ENCODE measurements at regions not wholly inside any gene's neighbourhood (a gene's known extent, or its start where the extent isn't known, plus 50 kb on each side); places are given as distances from the start of the nearest gene placed in this dataset.
"Not testable (repeated sequence)": the region's sequence is repeated elsewhere in the genome, so short reads cannot be mapped to it uniquely, and the experiment has no call there.

DNA sequence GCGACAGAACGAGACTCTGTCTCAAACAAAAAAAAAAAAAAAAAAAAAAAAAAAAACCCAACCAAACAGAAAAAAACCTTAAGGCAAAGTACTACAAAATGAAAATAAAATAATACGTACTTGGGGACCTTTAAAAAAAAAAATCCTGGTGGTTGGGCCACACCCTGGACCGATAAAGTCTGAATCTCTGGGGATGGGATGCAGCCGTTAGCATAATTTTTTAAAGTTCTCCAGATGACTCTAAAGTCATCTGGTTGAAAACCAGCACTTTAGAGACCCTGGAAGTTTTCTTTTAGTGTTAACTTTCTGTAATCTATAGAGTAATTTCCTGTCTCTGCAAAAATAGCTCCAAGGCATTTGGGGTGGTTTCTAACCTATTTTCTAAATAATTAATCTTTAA lies 142.9 kb upstream of the SALL4 start:
- TF ChIP-seq ZFX (IDR thresholded peaks at IDR 0.05; ENCODE audit: borderline replicate concordance), result no peak
- TF ChIP-seq, protein P1, sequence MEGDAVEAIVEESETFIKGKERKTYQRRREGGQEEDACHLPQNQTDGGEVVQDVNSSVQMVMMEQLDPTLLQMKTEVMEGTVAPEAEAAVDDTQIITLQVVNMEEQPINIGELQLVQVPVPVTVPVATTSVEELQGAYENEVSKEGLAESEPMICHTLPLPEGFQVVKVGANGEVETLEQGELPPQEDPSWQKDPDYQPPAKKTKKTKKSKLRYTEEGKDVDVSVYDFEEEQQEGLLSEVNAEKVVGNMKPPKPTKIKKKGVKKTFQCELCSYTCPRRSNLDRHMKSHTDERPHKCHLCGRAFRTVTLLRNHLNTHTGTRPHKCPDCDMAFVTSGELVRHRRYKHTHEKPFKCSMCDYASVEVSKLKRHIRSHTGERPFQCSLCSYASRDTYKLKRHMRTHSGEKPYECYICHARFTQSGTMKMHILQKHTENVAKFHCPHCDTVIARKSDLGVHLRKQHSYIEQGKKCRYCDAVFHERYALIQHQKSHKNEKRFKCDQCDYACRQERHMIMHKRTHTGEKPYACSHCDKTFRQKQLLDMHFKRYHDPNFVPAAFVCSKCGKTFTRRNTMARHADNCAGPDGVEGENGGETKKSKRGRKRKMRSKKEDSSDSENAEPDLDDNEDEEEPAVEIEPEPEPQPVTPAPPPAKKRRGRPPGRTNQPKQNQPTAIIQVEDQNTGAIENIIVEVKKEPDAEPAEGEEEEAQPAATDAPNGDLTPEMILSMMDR (IDR thresholded peaks at IDR 0.05), result no peak
- no peak overlapping the region for H3K27ac ChIP-seq

DNA sequence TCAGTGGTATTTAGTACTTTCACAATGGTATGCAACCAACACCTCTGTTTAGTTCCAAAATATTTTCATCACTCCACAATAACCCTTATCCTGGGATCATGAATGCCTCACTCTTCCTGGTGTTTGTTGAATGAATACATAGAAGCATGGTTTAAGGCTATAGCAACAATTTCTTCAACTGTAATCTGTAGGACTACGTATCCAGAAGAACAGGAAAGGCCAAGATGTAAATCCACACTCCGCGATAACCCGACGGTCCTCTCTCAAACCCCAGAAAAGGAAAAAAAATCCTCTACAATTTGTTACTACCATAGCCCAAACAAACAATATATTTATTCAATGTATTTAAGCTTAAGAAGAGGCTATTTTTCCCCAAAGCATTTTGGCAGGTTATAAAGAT lies 141.4 kb upstream of the SALL4 start:
- TF ChIP-seq ZFX (IDR thresholded peaks at IDR 0.05; ENCODE audit: borderline replicate concordance), result no peak
- TF ChIP-seq, protein P1 (IDR thresholded peaks at IDR 0.05), result no peak
- H3K27ac ChIP-seq, result no peak overlapping the region

DNA sequence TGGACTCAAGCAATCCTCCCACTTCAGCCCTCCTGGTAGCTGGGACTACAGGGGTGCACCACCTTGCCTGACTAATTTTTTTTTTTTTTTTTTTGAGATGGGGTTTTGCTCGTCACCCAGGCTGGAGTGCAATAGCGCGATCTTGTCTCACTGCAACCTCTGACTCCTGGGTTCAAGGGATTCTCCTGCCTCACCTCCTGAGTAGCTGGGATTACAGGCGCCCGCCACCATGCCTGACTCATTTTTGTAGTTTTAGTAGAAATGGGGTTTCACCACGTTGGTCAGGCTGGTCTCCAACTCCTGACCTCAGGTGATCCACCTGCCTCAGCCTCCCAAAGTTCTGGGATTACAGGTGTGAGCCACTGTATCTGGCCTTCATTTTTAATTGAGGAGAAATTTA lies 141.0 kb upstream of the SALL4 start:
- H3K27ac ChIP-seq, result not testable (repeated sequence)

DNA sequence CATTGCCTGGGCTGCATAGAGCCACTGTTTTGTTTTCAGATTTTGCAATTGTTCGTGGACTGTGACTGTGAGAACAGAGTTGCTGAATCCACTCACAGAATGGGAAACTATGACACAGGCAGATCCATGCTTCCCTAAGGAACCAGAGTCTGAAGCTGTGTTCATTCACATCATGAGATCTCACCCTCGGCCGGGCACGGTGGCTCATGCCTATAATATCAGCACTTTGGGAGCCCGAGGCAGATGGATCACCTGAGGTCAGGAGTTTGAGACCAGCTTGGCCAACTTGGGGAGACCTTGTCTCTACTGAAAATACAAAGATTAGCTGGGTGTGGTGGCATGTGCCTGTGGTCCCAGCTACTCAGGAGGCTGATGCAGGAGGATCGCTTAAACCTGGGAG lies 139.2 kb upstream of the SALL4 start:
- H3K27ac ChIP-seq, result no peak overlapping the region
- TF ChIP-seq ZFX (IDR thresholded peaks at IDR 0.05; ENCODE audit: borderline replicate concordance), result no peak
- TF ChIP-seq, protein P1 (IDR thresholded peaks at IDR 0.05), result no peak

DNA sequence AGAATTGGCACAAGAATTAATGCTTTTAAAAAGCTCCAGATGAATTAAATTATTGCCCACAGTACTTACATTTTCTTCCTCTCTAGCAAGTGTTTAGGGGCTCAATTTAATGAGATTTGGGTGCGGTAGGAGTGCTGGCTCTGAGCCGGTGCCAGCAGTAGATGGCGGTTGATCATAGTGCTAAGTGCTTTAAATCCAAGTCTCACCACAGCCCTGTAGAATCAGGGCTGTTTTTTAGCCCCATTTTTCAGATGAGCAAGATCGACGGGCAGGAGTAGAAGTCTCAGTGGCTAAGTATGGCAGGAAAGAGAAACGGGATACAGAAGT lies 136.9 kb upstream of the SALL4 start:
- no peak for TF ChIP-seq ZFX (IDR thresholded peaks at IDR 0.05; ENCODE audit: borderline replicate concordance)
- TF ChIP-seq, protein P1 (IDR thresholded peaks at IDR 0.05), result no peak
- H3K27ac ChIP-seq, result no peak overlapping the region

DNA sequence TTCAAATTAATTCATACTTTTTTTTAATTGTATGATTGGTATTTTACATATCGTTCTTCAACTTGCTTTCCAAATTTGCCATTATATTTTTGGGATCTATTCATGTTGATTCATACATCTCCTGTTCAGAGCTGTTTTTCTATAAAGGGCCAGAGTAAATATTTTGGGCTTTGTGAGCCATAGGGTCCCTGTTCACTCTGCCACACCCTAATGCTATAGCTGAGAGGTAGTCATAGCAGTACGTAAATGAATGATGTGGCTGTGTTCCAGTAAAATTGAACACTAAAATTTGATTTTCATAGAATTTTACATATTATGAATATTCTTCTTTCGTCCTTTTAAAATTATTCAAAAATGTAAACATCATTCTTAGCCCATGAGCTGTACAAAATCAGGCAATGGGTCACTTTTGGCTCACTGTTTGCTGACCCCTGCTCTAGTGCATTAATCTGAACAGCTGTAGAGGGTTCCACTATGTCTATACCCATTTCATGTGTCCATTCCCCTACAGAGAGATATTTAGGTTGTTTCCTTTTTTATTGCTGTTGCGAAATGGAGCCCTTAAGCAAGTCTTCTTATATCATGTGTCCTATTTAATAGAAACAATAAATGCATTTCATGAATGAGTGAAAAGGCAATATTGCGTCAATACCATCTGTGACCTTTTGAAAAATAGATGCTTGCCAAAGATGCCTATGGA lies 136.4 kb upstream of the SALL4 start:
- TF ChIP-seq, protein P1 (IDR thresholded peaks at IDR 0.05), result no peak
- no peak for TF ChIP-seq ZFX (IDR thresholded peaks at IDR 0.05; ENCODE audit: borderline replicate concordance)
- no peak overlapping the region for H3K27ac ChIP-seq

DNA sequence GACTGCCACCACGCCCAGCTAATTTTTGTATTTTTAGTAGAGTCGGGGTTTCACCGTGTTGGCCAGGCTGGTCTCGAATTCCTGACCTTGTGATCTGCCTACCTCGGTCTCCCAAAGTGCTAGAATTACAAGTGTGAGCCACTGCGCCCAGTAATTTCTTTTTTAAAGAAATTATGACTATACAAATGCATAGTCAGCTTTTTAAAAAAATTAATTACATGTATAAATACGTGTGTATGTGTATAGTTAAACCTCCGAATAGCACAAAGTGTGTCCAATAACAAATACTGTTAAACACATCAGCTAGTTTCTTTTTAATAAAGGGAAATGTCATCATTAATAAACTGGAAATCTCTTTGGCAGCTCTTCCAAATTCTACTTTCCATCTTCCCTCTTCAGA lies 135.5 kb upstream of the SALL4 start:
- TF ChIP-seq, protein P1 (IDR thresholded peaks at IDR 0.05), result no peak
- TF ChIP-seq ZFX (IDR thresholded peaks at IDR 0.05; ENCODE audit: borderline replicate concordance), result no peak
- no peak overlapping the region for H3K27ac ChIP-seq

DNA sequence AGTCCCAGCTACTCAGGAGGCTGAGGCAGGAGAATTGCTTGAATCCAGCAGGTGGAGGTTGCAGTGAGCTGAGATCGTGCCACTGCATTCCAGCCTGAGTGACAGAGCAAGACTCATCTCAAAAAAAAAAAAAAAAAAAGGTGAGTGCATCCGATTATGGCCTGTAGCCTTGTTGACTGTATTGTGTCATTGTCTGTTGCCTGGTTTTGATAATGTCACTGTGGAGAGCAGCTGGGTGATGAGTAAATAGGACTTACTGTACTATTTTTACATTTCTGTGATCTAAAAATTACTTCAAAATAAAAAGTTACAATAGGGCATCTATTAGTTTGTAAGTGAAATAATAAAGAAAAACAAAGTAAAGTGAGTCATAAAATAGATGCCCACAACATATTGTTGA lies 134.1 kb upstream of the SALL4 start:
- no peak for TF ChIP-seq ZFX (IDR thresholded peaks at IDR 0.05; ENCODE audit: borderline replicate concordance)
- TF ChIP-seq, protein P1 (IDR thresholded peaks at IDR 0.05), result no peak
- H3K27ac ChIP-seq, result no peak overlapping the region

All from 22Rv1 (cell line).